HG03571 (cell line): ENCODE measurements at regions not wholly inside any gene's neighbourhood (a gene's known extent, or its start where the extent isn't known, plus 50 kb on each side); places are given as distances from the start of the nearest gene placed in this dataset.

Source experiments
- ATAC-seq: cut with Tn5 transposase; IDR thresholded peaks from one replicate; pipeline ENCODE4 v1.9.1; 2021; ENCODE audit not compliant: unreplicated experiment

GRCh38 chr1:30322859-30323257 lies 400.5 kb downstream of the MATN1 start:
- ATAC-seq, result no peak

- ATAC-seq, result no peak
These were observed 401.2 kb downstream of the MATN1 start for GRCh38 chr1:30321996-30322858.

GRCh38 chr1:30321246-30321910 lies 402.0 kb downstream of the MATN1 start:
- ATAC-seq, result no peak

GRCh38 chr1:30320581-30320890 lies 402.8 kb downstream of the MATN1 start:
- ATAC-seq, result no peak

GRCh38 chr1:30319765-30320580 lies 403.4 kb downstream of the MATN1 start:
- ATAC-seq, result no peak

GRCh38 chr1:30318864-30319718 lies 404.3 kb downstream of the MATN1 start:
- no peak for ATAC-seq

GRCh38 chr1:30318413-30318812 lies 405.0 kb downstream of the MATN1 start:
- ATAC-seq, result no peak

GRCh38 chr1:30317921-30318320 lies 405.5 kb downstream of the MATN1 start:
- no peak for ATAC-seq

GRCh38 chr1:30316056-30316455 lies 407.3 kb downstream of the MATN1 start:
- ATAC-seq, result no peak

- ATAC-seq, result no peak
These were observed 408.0 kb downstream of the MATN1 start for GRCh38 chr1:30315185-30315960.

- no peak for ATAC-seq
These were observed 408.8 kb downstream of the MATN1 start for GRCh38 chr1:30314591-30314990.

- ATAC-seq, result no peak
These were observed 409.8 kb downstream of the MATN1 start for GRCh38 chr1:30313584-30313983.

- no peak for ATAC-seq
These were observed 410.2 kb downstream of the MATN1 start for GRCh38 chr1:30313176-30313575.

GRCh38 chr1:30312226-30312625 lies 411.2 kb downstream of the MATN1 start:
- no peak for ATAC-seq

- no peak for ATAC-seq
These were observed 411.6 kb downstream of the MATN1 start for GRCh38 chr1:30311749-30312148.

GRCh38 chr1:30310966-30311742 lies 412.2 kb downstream of the MATN1 start:
- ATAC-seq, result no peak

GRCh38 chr1:30307182-30307581 lies 416.2 kb downstream of the MATN1 start:
- no peak for ATAC-seq

GRCh38 chr1:30305519-30305918 lies 417.9 kb downstream of the MATN1 start:
- ATAC-seq, result no peak

- no peak for ATAC-seq
These were observed 418.3 kb downstream of the MATN1 start for GRCh38 chr1:30305061-30305460.
